ENCODE measurements at regions not wholly inside any gene's neighbourhood (a gene's known extent, or its start where the extent isn't known, plus 50 kb on each side); places are given as distances from the start of the nearest gene placed in this dataset.
A peak's percentile ranks its signal among the peaks of the same experiment; 100 is the strongest.
"Not testable (repeated sequence)": the region's sequence is repeated elsewhere in the genome, so short reads cannot be mapped to it uniquely, and the experiment has no call there.

DNA sequence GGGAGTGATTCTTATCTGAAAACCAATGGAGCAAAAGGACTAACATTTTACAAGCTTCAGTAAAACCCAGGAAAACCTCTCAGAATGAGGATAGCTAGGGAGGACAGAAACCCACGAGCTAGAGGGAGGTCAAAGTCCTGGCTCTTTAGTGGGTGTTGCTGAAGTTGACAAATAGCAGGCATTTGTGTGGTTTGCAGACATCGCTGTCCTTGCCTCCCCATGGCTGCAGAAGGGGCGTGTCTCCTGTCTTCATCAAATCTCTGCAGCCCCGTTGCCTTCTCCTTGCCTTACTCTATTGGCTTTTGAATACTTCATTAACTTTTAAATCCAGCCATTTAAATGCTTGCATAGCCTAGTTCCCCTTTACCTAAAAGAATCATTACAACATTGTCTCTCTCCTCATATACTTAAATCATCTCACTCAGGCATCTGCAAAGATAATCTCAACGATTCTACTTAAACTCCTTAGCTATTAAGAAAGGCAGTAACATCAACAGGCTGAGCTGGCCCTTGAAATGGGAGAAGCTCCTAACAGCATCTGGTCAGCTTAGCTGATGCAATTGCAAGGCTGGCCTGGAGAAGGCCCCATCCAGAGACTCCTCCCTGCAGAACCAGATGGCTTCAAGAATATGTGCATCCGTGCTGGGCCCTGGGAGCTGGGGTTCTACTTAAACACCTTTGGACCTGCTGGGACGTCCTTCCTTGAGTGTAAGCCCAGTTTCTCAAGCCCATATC, 152.8 kb upstream of the TAS2R1 start:
- no peak for DNase-seq

DNA sequence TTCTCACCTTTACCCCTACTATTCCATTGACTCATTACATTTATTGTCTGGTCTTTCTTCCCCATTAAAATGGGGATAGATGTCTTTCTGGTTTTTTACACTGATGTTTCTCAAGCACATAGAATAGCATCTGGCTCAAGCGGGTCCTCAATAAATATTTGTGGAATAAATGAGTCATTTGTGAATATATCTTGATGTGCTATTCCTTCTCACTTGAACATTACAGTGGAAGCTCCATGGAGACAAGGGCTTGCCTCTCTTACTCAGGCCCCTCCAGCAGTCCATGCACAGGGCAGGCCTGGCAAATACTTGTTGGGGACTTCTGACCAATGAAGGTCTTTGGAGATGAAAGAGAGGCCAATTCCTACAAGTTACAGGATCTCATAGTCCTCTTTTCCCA, 151.7 kb upstream of the TAS2R1 start:
- no peak for DNase-seq

DNA sequence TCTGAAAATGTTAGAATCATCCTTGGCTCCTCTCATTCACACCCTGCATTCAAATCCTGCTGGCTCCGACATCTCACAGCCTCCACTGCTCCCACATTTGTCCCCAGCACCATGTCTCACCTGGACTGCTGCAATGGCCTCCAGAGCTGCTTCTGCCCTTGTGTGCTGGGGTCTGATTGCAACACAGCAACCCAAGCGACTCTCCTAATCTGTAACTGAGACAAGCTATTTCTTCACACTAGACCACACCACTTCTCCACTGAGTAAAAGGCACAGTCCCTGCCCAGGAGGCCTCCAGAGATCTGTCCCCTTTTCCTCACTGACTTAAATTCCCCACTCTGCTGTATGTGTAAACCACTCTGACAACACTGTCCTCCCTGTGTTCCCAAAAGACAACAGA, 151.1 kb upstream of the TAS2R1 start:
- DNase-seq: no peak

DNA sequence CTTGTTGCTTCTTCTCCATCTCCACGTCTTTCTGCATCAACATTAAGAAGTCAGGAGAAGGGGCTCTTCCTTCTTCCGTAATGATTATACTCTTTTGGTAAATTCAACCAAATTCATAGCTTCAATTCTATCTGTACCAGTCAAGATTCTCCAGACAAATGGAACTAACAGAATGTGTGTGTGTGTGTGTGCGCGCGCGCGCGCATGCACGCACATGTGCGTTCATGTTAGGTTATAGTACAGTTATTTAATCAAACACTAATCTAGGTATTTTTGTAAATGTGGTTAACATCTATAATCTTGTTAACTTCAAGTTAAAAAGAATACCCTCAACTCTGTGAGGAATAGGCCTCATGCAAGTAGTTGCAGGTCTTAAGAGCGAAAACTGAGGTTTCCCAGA, 150.3 kb upstream of the TAS2R1 start:
- DNase-seq: no peak

DNA sequence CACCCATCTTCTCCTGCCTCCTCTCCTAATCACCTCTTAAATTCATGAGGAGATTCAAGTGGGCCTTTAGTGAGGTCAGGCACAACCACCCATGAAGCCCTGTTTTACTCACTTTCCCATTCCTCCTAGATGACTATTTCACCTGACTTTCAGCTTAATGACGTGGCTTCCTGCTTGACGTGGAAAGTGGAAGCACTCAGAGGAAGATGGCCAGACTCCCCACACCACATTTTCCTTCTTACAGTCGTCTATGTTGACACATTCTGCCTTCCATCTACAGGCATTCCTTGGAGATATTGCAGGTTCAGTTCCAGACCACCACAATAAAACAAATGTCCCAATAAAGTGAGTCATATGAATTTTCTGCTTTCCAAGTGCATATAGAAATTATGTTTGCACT, 146.4 kb upstream of the TAS2R1 start:
- no peak for DNase-seq

DNA sequence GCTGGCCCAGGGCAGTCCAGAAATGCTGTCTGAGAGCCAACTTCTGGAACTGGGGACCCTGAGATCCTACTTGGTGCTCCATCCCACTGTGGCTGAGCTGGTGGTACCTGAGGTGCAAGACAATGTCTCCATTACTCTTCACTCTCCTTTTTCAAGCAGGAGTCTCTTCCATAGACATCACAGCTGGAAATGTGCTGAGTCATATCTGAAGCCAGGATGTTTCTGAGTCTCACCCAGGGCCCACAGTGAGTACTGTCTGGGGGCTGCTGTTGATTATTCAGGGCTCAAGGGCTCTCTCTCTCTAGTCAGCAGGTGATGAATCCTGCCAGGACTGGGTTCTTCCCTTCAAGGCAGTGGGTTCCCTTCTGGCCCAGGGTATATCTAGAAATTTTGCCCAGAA, 145.2 kb upstream of the TAS2R1 start:
- DNase-seq: no peak

DNA sequence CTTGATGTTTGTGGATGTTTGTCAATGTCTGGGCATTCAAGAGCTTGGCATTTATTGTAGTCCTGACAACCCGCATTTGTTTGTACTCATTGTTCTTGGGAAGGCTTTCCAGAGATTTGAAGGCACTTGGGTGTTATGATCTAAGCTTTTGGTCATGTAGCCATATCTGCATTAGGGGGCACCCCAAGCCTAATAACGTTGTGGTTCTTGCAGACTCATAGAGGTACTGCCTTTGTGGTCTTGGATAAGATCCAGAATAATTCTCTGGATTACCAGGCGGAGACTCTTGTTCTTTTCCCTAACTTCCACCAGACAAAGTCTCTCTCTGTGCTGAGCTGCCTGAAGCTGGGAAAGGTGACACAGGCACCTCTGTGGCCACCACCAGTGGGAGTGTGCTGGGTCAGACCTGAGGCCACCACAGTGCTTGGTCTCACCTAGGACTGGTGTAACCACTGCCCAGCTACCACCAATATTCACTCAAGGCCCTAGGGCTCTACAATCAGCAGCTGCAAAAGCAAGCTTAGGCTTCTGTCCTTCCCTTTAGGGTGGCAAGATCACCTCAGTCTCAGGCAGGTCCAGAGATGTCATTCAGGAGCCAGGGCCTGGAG, 144.4 kb upstream of the TAS2R1 start:
- peak; percentile 18 for DNase-seq

DNA sequence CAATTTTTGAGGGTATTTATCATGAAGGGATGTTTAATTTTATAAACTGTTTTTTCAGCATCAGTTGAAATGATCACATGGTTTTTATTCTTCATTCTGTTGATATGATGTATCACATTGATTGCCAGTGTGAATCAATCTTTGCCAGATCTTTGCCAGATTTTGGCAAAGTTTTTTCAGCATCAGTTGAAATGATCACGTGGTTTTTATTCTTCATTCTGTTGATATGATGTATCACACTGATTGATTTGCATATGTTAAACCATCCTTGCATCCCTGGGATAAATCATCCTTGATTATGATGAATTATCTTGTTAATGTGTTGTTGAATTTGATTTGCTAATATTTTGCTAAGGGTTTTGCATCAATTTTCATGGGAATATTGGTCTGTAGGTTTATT, 140.9 kb upstream of the TAS2R1 start:
- no peak for DNase-seq

GRCh38 chr5:9766581-9766980, 136.4 kb upstream of the TAS2R1 start:
- DNase-seq: no peak

- no peak for DNase-seq
Observed at GRCh38 chr5:9765419-9766140, 135.4 kb upstream of the TAS2R1 start.

DNA sequence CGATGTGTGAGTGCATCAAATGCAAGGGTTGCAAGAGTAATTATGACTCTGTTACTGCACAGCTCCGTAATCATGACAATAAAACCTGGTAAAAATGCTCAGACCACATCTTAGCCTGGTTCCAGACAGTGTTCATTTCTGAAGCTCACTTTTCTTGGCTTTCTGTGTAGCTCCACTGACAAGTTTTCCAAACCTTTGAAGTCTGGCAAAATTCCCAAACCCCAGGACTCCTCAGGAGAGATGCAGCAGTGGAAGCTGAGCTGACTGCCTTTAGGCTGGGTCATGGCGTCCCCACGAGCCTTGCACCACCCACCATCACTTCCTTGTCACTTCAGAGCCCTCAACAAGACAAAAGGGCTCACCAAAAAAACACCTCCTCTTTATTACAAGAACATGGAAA, 131.6 kb upstream of the TAS2R1 start:
- DNase-seq: no peak

DNA sequence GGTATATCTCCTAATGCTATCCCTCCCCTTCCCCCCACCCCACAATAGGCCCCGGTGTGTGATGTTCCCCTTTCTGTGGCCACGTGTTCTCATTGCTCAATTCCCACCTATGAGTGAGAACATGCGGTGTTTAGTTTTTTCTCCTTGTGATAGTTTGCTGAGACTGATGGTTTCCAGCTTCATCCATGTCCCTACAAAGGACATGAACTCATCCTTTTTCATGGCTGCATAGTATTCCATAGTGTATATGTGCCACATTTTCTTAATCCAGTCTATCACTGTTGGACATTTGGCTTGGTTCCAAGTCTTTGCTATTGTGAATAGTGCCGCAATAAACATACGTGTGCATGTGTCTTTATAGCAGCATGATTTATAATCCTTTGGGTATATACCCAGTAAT, 122.5 kb upstream of the TAS2R1 start:
- not testable (repeated sequence) for DNase-seq

DNA sequence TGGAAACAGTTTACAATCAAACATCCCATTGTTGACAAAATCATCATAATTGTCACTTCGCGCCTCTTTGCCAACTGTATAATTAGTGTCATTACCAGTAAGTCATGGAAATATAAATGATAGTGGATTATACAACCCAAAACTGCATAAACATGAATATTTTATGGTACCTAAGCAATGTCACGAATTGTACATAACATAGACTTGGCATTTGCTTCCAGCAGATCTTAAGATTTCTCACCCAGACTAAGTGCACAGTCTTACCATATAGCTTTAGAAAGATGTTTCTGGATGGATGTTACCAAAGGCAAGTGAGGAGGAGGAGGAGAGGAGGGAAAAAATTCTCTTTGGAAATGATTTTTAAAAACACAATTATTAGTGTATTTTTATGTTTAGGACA, 113.4 kb upstream of the TAS2R1 start:
- DNase-seq: no peak

- no peak for DNase-seq
Observed at GRCh38 chr5:9742848-9743247, 112.7 kb upstream of the TAS2R1 start.

- no peak for DNase-seq
Observed at GRCh38 chr5:9739135-9739534, 109.0 kb upstream of the TAS2R1 start.

GRCh38 chr5:9737265-9737664, 107.1 kb upstream of the TAS2R1 start:
- DNase-seq: no peak

- DNase-seq: no peak
Observed at GRCh38 chr5:9733486-9733885, 103.3 kb upstream of the TAS2R1 start.

DNA sequence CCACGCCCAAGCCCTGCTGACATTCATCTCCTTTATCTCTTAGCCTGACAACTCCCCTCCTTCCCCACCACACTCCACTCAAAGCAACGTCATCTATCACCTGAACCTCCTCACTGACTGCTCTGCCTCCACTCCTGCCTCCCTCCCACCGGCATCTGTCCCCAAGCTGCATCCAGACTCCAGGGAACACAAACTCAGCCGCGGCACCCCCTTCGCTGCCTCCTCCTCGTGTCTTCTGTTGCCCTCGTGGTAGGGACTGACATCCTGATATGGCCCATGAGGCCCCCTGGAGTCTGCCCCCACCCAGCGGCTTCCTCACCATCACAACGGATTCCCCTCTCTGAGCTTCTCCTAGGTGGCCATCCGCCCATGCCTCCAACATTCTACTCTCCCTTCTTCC, 101.0 kb upstream of the TAS2R1 start:
- no peak for DNase-seq

- no peak for DNase-seq
Observed at GRCh38 chr5:9728261-9728660, 98.1 kb upstream of the TAS2R1 start.

GRCh38 chr5:9726931-9727330, 96.8 kb upstream of the TAS2R1 start:
- no peak for DNase-seq

DNA sequence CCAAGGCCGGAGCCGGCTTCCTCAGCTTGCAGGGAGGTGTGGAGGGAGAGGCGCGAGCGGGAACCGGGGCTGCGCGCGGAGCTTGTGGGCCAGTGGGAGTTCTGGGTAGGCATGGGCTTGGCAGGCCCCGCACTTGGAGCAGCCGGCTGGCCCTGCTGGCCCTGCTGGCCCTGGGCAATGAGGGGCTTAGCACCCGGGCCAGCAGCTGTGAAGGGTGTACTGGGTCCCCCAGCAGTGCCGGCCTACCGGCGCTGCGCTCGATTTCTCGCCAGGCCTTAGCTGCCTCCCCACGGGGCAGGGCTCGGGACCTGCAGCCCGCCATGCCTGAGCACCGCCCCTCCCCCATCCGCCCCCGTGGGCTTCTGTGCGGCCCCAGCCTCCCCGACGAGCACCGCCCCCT, 95.1 kb upstream of the TAS2R1 start:
- DNase-seq: not testable (repeated sequence)

- no peak for DNase-seq
Observed at GRCh38 chr5:9724707-9725106, 94.6 kb upstream of the TAS2R1 start.

- DNase-seq: no peak
Observed at GRCh38 chr5:9722601-9723180, 92.5 kb upstream of the TAS2R1 start.

GRCh38 chr5:9721161-9721560, 91.0 kb upstream of the TAS2R1 start:
- no peak for DNase-seq
